ENCODE measurements at regions not wholly inside any gene's neighbourhood (a gene's known extent, or its start where the extent isn't known, plus 50 kb on each side); places are given as distances from the start of the nearest gene placed in this dataset.

- ChIA-PET POLR2A (interaction anchor here (0.6 kb wide), 1 partner anchor 68 kb away, joined by 4 read pairs; no protein-coding TSS in a partner anchor), CTCF (no interaction called here)
- Mint-ChIP-seq H3K4me1 (peaks cover 18% of the 10 kb centered on the region), H3K4me3 (no peak overlapping the region), H3K9me3 (no peaks in the 10 kb centered on the region), H3K27ac (0 out of 2 replicates have a peak overlapping the region, but pooled peaks have one; percentile 2), H3K27me3 (ENCODE audit: low read depth) (no peaks in the 10 kb centered on the region; the same call in 1 of the 2 replicates), H3K36me3 (no peaks in the 10 kb centered on the region)
- TF ChIP-seq ZNF425 (CRISPR knock-in tag; conservative IDR thresholded peaks at IDR 0.05) (no peak), CBFB (CRISPR knock-in tag; IDR thresholded peaks at IDR 0.05; ENCODE audit: low read depth) (no peak), NFE2L1 (CRISPR knock-in tag; IDR thresholded peaks at IDR 0.05) (no peak), FOXP4 (CRISPR knock-in tag; IDR thresholded peaks at IDR 0.05) (no peak), ATF3 (CRISPR knock-in tag; conservative IDR thresholded peaks at IDR 0.05) (no peak), ATF6 (CRISPR knock-in tag; IDR thresholded peaks at IDR 0.05) (no peak), FOXK1 (CRISPR knock-in tag; IDR thresholded peaks at IDR 0.05) (no peak), ZMAT4 (CRISPR knock-in tag; IDR thresholded peaks at IDR 0.05) (no peak), NFYB (CRISPR knock-in tag; conservative IDR thresholded peaks at IDR 0.05; ENCODE audit: low read depth) (no peak), USF2 (CRISPR knock-in tag; IDR thresholded peaks at IDR 0.05) (no peak), STAT6 (CRISPR knock-in tag; conservative IDR thresholded peaks at IDR 0.05; ENCODE audit: low read depth) (no peak), E2F4 (CRISPR knock-in tag; IDR thresholded peaks at IDR 0.05; ENCODE audit: borderline replicate concordance, low read depth) (no peak)
- no peak for DNase-seq (ENCODE audit: low spot score)
- peak; percentile 96 for ATAC-seq
Observed at GRCh38 chr5:96065685-96066385, 104.2 kb upstream of the ELL2 start.
